ENCODE measurements at regions not wholly inside any gene's neighbourhood (a gene's known extent, or its start where the extent isn't known, plus 50 kb on each side); places are given as distances from the start of the nearest gene placed in this dataset.
"Not testable (repeated sequence)": the region's sequence is repeated elsewhere in the genome, so short reads cannot be mapped to it uniquely, and the experiment has no call there.

DNA sequence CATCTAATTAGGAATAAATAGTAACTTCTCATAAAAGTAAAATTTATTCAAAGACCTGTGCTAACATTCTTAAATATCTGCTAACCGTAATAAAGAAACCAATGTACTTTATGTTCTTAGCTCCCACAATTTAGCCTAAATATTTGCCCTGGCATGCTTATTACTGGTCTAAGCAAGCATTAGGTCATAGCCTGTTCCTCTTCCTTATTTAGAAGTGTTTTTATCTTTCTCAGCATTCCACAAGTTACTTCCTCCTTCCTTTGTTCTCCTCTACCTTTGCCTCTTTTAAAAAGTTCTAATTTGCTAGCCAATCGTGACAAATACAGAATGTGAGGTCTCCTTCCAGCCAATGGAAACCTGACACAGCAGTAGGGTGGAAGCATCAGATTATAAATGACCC is 173.3 kb downstream of the TEX13C start:
- intact Hi-C loops (cut with DNase I); DNase-seq (ENCODE audit: low spot score); ATAC-seq: not testable (repeated sequence)

DNA sequence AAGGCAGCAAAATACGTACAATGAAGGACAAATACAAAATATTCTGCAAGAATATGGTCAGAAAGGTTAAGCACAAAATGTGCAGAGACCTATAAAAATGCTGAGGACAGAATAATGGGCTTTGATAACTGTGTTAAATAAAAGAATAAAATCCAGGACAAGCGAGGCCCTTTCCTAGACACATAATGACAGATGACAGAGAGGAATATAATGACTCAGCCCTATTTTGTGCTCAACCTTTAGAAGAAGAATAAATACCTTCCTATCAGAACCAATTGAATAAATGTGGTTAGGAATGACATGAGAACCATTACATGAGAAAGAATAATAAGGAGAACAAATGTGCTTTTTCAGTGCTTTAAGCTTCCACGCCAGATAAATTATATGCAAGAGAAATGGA is 178.0 kb downstream of the TEX13C start:
- DNase-seq (ENCODE audit: low spot score): no peak
- intact Hi-C loops (cut with DNase I): no loop called here
- ATAC-seq: no peak

DNA sequence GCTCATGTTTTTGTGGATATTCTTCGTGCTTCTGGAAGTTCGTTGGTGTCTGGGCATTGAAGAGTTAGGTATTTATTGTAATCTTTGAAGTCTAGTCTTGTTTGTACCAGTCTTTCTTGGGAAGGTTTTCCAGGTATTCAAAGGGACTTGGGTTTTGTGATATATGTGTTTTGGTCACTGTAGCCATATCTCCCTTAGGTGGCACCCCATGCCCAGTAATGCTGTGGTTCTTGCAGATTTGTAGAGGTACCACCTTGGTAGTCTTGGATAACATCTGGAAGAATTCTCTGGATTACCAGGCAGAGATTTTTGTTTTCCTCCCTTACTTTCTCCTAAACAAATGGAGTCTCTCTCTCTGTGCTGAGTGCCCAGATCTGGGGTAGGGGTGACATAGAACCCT is 184.1 kb downstream of the TEX13C start:
- intact Hi-C loops (cut with DNase I): no loop called here
- DNase-seq (ENCODE audit: low spot score) (no peak), ATAC-seq (no peak)

DNA sequence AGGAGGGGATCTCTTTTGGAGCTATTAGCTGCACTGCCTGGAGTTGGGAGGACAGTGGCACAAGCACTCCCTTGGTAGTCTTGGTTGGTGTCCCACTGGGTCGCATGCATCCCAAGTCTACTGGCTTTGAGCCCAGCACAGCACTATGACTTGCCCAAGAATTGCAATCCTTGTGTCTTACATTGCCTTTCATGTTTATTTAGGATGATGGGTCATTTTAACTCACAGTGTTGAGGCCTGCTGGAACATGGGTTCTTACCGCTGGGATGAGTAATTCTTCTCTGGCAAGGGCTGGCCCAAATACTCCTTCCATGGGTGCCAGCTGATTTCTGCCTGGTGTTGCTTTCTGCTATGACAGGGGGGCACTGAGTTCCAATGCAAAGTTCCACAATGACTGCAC is 185.5 kb downstream of the TEX13C start:
- intact Hi-C loops (cut with DNase I): no loop called here
- no peak for ATAC-seq
- DNase-seq (ENCODE audit: low spot score): no peak

DNA sequence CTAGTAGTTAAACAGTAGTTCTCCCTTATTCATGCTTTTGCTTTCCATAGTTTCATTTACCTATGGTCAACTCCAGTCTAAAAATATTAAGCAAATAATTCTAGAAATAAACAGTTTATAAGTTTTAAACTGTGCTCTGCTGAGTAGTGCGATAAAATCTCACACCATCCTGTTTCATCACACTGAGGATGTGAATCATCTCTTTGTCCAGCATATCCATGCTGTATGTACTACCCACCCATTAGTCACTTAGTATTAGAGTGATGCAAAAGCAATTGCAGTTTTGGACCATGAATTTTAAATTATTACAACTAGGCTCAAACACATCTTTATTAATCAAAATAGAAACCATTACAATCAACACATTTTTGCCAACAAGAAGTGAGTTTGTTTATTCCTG is 187.4 kb downstream of the TEX13C start:
- intact Hi-C loops (cut with DNase I): no loop called here
- DNase-seq (ENCODE audit: low spot score) (no peak), ATAC-seq (no peak)

DNA sequence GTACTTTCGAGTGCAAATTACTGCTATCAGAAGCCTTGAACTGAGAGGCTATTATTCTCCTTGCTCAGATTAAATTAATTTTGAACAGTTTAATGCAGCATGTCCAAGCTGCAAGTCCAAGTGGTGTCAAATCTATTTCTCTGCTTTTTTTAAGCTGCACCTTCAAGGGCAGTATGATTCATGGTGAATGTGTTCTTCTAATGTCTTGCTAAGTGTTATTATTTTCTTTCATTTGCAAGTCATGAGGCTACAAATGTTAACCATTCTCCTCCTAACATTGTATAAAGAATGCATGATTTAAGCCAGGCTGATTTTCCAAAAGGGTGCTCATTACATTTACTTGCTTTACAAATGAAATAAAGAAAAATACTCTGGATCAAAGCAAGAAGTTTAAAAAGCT is 200.4 kb downstream of the TEX13C start:
- DNase-seq (ENCODE audit: low spot score): no peak
- intact Hi-C loops (cut with DNase I): no loop called here
- ATAC-seq: no peak

DNA sequence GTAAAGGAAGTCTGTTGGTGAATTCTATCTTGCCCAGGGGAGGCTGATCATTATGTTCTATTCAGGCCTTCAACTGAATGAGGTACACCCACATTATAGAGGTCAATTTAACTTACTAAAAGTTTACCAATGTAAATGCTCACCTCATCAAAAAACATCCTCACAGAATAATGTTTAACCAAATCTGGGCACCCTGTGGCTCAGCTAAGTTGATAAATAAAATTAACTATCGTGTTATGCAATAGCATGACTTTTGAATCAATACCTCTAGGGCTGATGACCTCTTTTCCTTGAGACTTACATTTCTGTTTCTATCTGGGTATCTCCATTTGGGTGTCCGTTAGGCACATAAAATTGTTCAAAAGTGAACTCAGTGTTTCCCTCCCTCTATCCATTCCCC is 203.1 kb downstream of the TEX13C start:
- ATAC-seq (no peak), DNase-seq (ENCODE audit: low spot score) (no peak)
- intact Hi-C loops (cut with DNase I): no loop called here

DNA sequence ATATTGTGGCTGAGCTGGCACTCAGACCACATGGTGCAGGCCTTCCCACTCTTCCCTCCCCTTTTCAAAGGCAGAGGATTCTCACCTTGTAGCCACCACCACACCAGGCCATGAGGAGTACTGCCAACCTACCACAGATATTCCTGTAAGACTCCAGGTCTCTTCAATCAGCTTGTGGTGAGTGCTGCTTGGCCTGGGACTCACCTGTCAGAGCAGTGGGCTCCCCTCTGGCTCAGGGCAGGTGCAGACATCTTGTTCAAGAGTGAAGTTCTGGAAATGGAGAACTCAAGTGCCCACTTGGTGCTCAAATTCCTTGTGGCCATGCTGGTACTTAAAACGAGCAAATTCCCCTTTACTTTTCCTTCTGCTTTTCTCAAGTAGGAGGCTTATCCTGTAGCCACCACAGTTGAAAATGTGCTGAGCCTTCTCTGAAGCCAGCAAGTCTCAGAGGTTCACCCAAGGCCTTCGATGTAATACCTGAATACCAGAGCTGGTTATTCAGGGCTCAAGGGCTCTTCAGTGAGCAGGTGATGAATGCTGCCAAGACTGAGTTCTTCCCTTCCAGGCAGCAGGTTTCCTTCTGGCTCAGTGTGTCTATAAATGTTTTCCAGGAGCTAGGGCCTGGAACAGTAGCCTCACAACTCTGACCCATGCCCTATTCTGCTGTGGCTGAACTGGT is 212.9 kb downstream of the TEX13C start:
- ATAC-seq (no peak), DNase-seq (ENCODE audit: low spot score) (no peak)
- intact Hi-C loops (cut with DNase I): no loop called here

DNA sequence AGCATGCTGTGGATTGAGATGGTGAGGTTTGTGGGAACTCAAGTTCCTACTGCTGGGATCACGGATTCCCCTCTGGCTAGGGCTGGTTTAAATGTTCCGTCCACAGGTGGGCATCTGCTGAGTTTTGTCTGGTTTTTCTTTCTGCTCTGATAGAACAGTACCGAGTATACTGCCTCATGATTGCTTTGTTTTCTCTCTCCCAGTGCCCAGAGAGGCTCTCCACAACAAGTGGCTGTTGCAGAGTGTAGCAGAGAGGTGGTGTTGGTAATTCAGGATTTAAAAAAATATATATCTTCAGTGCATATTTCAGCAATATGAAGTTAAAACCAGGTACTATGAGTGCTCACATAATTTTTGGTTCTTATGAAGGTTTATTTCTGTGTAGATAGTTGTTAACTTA is 213.7 kb downstream of the TEX13C start:
- no peak for ATAC-seq
- intact Hi-C loops (cut with DNase I): no loop called here
- no peak for DNase-seq (ENCODE audit: low spot score)

DNA sequence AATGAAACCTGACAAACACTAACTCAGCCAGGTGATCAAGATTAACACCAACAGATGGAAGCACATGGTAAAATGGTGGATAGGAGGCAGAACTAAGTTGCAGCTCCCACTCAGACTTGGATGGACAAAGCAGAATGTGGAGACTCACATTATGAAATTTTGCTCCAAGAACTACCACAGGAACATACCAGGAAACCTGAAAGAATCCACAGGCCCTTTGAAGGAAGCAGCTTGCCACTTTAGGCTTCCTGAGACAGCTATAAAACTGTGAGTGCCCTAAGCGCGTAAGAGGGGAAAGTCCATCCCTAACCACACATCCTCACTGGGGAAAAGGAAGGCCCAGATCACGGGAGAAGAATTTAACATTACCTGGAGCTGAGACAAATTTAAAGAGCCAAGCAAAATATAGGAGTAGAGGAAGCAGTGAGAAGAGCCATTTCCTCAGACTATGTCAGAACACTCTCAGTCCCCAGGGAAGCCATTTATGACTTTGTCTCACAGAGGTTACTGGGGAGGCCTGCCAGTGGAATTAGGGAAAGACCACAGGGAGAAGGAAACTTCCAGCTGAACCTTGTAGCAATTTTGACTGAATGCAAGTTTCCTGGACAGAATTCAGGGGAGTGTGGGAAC is 224.5 kb downstream of the TEX13C start:
- no peak for DNase-seq (ENCODE audit: low spot score)
- no peak for ATAC-seq
- intact Hi-C loops (cut with DNase I): no loop called here

DNA sequence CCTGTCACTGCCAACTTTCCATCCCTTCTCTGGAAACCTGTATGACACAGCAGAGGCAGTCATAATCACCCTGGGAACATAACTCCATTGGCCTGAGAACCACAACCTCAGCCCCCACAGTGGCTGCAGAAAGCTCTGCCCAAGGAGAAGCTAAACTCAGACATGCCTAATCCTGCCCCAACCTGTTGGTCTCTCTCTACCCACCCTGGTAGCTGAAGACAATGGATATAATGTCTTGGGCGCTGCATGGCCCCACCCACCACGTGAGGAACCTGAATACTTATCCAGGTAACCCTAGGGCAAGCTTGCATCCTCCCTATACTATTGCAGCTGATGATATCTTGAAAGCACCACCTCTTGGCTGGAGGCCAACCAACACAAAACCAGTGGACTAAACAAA is 225.2 kb downstream of the TEX13C start:
- DNase-seq (ENCODE audit: low spot score) (no peak), ATAC-seq (no peak)
- intact Hi-C loops (cut with DNase I): no loop called here

DNA sequence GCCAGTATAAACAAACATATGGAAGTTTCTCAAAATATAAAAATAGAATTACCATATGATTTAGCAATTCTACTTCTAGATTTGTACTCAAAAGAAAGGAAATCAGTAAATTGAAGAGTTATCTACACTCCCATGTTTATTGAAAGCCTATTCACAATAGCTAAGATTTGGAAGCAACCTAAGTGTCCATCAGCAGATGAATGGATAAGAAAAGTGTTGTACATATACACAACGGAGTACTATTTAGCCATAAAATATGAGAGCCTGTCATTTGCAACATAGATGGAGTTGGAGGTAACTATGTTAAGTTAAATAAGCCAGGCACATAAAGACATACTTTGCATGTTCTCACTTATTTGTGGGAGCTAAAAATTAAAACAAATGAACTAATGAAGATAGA is 257.8 kb downstream of the TEX13C start:
- intact Hi-C loops (cut with DNase I): no loop called here
- no peak for ATAC-seq
- DNase-seq (ENCODE audit: low spot score): no peak

DNA sequence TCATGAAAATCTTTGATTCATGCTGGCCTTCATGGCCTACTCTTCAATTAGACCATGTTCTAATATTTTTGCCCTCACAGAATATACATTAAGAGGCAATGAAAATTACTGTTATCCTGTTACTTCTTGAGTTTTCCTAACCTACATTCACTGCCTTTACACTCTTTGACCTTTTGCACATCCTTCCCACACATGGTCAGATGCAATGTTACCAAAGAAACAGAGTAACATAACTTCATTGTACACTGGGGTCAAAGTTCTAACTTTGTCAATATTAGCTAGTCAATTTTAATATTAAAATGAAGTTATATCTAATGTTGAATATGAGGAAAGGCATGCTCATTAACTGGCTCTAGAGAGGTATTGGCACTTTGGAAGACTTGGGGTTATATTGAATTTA is 284.8 kb downstream of the TEX13C start:
- intact Hi-C loops (cut with DNase I): no loop called here
- ATAC-seq (no peak), DNase-seq (ENCODE audit: low spot score) (no peak)

DNA sequence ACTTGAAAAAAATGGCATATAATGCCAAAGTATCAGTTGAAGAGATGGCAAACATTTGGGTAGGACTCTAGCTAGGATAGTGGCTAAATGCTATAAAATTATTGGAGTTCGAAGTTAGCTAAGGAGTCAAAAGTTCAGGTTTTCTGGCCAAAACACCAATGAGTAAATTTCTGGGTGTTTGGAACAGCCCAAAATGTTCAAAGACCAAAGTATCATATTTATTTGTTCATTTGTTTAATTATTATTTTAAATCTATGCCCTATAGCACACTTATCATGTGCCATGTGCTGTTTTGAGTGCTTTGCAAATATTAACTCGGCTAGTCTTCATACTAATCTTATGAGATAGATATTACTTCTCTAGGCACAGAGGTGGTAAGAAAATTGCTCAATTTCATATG is 285.5 kb downstream of the TEX13C start:
- intact Hi-C loops (cut with DNase I): no loop called here
- DNase-seq (ENCODE audit: low spot score) (no peak), ATAC-seq (no peak)

DNA sequence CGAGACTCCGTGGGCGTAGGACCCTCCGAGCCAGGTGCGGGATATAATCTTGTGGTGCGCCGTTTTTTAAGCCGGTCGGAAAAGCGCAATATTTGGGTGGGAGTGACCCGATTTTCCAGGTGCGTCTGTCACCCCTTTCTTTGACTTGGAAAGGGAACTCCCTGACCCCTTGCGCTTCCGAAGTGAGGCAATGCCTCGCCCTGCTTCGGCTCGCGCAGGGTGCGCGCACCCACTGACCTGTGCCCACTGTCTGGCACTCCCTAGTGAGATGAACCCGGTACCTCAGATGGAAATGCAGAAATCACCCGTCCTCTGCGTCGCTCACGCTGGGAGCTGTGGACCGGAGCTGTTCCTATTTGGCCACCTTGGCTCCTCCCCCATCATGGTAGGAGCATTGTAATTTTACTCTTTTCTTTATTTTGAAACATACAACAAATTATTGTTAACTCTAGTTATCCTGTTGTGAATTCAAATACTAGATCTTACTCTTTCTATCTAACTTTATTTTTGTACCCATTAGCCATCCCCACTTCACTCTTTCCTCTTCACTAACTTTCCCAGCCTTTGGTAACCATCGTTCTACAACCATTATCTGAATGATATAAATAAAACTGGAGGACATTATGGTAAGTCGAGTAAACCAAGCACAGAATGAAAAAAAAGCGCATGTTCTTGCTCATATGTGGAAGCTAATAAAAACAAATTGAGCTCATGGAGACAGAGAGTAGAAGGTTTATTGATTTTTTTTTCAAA is 295.1 kb downstream of the TEX13C start:
- DNase-seq (ENCODE audit: low spot score); intact Hi-C loops (cut with DNase I); ATAC-seq: not testable (repeated sequence)

DNA sequence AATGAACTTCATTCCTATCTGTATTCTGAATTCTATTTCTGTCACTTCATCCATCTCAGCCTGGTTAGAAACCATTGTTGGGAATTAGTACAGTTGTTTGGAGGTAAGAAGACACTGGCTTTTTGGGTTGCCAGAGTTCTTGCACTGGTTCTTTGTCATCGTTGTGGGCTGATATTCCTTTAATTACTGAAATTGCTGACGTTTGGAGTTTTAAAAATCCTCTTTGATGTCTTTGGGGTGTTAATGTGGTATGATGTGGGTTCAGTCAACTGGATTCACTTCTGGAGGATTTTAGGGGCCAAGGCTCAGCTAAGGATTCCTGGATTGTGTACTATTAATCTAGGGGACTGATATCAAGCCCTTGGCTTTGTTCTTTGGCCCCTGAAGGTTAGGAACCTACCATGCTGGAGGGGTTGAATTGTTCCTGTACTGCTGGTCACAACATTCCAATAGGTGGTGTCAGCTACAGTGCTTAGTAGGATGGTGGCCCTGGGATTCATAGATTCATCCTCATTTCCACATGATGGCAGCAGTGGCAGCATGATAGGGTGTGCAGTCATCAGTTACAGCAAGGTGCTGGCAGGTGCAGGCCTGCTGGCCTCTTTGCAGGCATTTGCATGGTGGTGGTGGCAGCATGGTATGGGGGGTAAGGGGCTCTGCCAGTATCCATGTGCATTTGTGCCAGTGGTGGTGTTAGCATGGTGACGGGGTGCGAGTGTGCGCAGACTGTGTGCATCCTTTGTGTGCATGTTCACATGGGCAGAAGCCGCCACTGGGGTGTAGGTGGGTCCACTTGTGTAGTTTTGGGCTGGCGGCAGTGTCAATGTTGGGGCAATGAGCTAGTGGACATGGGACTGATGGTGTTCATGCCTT is 301.3 kb downstream of the TEX13C start:
- intact Hi-C loops (cut with DNase I): no loop called here
- DNase-seq (ENCODE audit: low spot score): no peak
- no peak for ATAC-seq

DNA sequence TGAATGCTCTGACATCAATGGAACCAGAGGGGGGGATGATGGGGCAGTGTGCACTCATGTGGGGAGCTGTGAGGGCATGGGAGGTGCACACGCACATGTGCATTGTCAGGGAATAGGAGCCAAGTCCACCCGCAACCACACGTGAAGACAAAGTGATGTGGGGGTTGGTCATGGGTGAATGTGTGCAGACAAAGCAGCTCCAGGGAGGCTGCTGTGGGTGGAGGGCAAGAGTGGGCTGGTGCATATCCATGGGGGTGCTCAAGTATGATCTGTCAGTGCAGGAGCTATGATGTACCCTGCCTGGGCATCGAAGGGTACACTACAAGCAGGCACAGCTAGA is 301.9 kb downstream of the TEX13C start:
- DNase-seq (ENCODE audit: low spot score): no peak
- ATAC-seq: no peak
- intact Hi-C loops (cut with DNase I): no loop called here

DNA sequence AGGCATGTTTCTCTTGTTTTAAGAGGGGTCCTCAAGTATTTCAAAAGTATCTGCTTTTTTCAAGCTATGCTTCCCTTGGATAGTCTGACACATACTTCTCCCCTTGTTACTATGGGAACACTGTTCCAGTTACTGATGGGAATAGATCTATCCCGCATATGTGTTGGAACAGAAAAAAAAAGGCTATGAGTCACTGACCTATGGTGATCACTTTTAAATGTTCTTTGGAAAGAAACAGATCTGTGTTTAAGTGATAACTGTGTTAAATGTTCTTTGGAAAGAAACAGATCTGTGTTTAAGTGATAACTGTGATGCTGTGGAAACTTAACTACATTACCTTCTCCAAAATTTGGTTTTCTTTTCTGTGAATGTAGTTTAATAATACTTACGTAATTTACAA is 303.2 kb downstream of the TEX13C start:
- intact Hi-C loops (cut with DNase I): no loop called here
- no peak for ATAC-seq
- no peak for DNase-seq (ENCODE audit: low spot score)

DNA sequence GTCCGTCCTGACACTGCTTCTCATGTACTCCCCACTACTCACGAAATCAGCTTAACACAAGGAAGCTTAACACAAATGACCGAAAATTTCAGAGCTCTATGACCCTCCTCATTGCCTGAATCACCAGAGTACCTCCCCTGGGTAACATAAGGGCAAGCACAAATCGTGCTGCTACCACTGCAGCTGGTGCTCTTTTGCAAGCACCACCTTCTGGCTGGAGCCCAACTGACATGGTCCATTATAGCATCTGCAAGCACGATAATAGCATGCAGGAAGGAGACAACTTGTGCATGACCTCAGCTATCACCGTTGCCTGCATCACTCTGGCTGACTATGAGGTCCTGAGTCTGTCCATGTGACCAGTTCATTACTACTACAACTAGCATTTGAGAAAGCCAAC is 308.0 kb downstream of the TEX13C start:
- ATAC-seq (no peak), DNase-seq (ENCODE audit: low spot score) (no peak)
- intact Hi-C loops (cut with DNase I): no loop called here

DNA sequence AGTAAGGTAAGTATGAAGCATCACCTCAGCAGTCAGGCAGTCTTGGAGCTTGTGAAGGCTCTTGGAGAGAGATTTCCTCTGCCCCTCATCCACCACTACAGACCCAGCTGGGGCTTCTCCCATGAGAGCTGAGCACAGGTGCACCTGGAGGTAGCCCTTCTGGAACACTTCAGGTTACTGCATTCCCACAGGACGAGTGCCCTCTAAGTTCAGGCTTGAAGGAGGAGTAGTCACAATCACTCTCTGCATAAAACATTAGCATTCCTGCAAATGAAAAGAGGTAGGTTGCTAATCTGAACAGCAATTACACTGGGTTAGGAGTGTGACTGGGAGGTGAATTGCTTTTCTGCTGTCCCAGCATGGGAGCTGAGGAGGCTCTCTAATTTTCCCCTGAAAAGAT is 308.8 kb downstream of the TEX13C start:
- intact Hi-C loops (cut with DNase I): no loop called here
- DNase-seq (ENCODE audit: low spot score): no peak
- no peak for ATAC-seq

Measured in sciatic nerve (tissue), 2 donors.